Upper lobe of right lung (tissue), 1 donor: ENCODE measurements at regions not wholly inside any gene's neighbourhood (a gene's known extent, or its start where the extent isn't known, plus 50 kb on each side); places are given as distances from the start of the nearest gene placed in this dataset.

Source experiments
- ATAC-seq: fragments of 200-7000 bp; cut with Tn5 transposase; one replicate; pipeline ENCODE4 v1.9.1; 2020; ENCODE audit warnings: mild to moderate bottlenecking, moderate library complexity
- DNase-seq: peaks from one replicate; pipeline ENCODE4 v3.0.0-alpha.2; 2020
- H3K27ac ChIP-seq: fragments of 200-600 bp; one replicate; pipeline ENCODE4 v1.8.0; 2022
- H3K27me3 ChIP-seq: fragments of 200-600 bp; one replicate; pipeline ENCODE4 v1.8.0; 2022; ENCODE audit warnings: mild to moderate bottlenecking
- H3K36me3 ChIP-seq: fragments of 200-600 bp; one replicate; pipeline ENCODE4 v1.8.0; 2022
- H3K4me1 ChIP-seq: fragments of 200-600 bp; one replicate; pipeline ENCODE4 v1.8.0; 2022
- H3K4me3 ChIP-seq: fragments of 200-600 bp; one replicate; pipeline ENCODE4 v1.8.0; 2022; ENCODE audit warnings: mild to moderate bottlenecking
- H3K9me3 ChIP-seq: fragments of 200-600 bp; one replicate; pipeline ENCODE4 v1.8.0; 2022
- intact Hi-C: fragments of 100-400 bp; cut with DNase I; formaldehyde crosslinking; loops from one replicate; pipeline ENCODE4 v1.11.0; 2022
- TF ChIP-seq, protein P1 (sequence below): fragments of 200-600 bp; IDR thresholded peaks from one replicate; pipeline ENCODE4 v1.8.0; 2022; ENCODE audit warnings: antibody characterized with exemption
- donor health status: DM: no; HTN: yes; CAD: no; lungs with severe emphysema.

DNA sequence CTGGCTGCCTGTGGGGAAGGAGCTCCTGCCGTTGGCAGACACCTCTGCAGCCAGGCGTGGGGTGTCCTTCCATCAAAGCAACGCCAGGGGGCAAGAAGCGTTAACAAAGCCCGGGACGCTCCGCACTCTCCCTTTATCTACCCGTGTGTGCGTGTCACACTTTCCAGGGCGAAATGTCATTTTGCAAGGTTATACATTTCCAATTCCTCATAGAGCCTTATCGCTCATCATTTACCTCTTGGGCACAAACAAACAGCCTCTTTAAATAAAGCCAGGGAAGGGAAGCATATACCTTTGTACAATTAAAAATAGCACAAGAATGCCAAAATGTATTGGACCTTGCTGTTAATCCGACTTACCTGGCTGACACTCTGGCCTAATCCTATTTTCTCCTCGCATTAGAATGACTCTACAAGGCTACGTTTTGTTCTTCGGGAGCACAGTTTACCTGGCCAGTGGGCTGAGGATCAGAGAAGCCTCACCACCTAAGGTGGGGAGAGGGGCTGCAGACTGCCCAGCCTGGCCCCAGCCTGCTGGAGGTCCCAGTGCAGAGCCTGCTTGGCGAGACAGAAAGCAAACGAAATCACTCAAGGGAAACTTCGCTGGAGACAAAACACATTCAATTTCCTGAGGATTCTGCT is 77.6 kb upstream of the EN2 start:
- DNase-seq = peak; percentile 82
- intact Hi-C loops = no loop called here
- H3K4me1 ChIP-seq = peaks cover 29% of the 10 kb centered on the region
- peaks cover 97% of the 10 kb centered on the region for H3K27me3 ChIP-seq
- H3K4me3 ChIP-seq = no peak overlapping the region
- no peak overlapping the region for H3K27ac ChIP-seq
- TF ChIP-seq, protein P1, sequence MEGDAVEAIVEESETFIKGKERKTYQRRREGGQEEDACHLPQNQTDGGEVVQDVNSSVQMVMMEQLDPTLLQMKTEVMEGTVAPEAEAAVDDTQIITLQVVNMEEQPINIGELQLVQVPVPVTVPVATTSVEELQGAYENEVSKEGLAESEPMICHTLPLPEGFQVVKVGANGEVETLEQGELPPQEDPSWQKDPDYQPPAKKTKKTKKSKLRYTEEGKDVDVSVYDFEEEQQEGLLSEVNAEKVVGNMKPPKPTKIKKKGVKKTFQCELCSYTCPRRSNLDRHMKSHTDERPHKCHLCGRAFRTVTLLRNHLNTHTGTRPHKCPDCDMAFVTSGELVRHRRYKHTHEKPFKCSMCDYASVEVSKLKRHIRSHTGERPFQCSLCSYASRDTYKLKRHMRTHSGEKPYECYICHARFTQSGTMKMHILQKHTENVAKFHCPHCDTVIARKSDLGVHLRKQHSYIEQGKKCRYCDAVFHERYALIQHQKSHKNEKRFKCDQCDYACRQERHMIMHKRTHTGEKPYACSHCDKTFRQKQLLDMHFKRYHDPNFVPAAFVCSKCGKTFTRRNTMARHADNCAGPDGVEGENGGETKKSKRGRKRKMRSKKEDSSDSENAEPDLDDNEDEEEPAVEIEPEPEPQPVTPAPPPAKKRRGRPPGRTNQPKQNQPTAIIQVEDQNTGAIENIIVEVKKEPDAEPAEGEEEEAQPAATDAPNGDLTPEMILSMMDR = peak; percentile 80
- peak; percentile 84 for ATAC-seq
- no peaks in the 10 kb centered on the region for H3K9me3 ChIP-seq
- H3K36me3 ChIP-seq = no peaks in the 10 kb centered on the region

GRCh38 chr7:155380976-155381851 is 76.7 kb upstream of the EN2 start:
- Histone ChIP-seq H3K27me3 (peaks cover 91% of the 10 kb centered on the region), H3K36me3 (no peaks in the 10 kb centered on the region), H3K4me3 (peak overlapping the region; percentile 14), H3K9me3 (no peaks in the 10 kb centered on the region), H3K4me1 (peaks cover 29% of the 10 kb centered on the region), H3K27ac (no peak overlapping the region)
- DNase-seq = no peak
- TF ChIP-seq, protein P1 = no peak
- no peak for ATAC-seq
- intact Hi-C loops = no loop called here

DNA sequence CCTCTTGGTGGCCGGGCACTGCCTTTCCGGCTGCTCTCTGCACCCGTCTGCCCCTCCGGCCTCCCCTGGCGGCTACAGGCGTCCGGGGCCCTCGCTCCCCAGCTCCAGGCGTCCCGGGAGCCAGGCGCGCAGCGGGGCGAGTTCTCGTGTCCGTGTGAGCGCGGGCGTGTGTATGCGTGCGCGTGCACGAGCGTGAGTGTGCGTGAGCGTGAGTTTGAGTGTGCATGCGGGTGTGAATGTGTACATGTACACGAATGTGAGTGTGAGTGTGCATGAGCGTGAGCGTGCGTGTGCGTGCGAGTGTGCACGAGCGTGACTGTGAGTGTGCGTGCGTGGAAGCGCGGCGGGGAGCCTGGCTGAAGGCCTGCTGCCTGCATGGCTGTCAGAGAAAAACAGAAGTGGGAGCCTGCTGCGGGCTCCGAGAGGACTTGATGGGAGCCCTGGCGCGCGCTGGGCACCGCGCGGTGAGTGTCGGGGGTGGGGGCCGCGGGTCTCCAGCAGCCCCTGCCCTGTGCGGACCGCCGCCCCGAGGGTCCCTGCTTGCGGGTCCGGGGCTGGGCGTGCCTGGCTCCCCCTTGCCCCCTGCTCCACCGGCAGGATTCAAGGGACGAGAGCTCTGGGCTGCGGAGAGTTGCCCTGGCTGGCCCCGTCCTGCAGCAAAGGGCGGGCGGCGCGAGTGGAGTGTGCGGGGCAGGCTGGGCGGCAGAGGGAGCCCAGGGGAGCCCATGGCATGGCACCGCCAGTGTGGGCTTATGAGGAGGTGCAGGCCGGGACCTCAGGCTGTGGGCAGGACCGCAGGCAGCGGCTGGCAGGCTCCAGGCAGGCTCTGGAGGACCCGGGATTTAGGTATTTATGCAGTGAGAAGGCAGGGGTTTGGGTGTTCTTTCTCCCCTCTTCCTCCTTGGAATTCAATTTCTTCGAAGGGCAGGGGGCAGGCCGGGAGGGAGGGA is 75.8 kb upstream of the EN2 start:
- TF ChIP-seq, protein P1 = no peak
- DNase-seq (no peak), ATAC-seq (peak; percentile 6)
- Histone ChIP-seq H3K4me3 (peak overlapping the region; percentile 14), H3K27ac (no peak overlapping the region), H3K27me3 (peaks cover 91% of the 10 kb centered on the region), H3K4me1 (peaks cover 29% of the 10 kb centered on the region), H3K36me3 (no peaks in the 10 kb centered on the region), H3K9me3 (no peaks in the 10 kb centered on the region)
- intact Hi-C loops = no loop called here

- H3K36me3 ChIP-seq = no peaks in the 10 kb centered on the region
- no peak overlapping the region for H3K27ac ChIP-seq
- peaks cover 87% of the 10 kb centered on the region for H3K27me3 ChIP-seq
- H3K4me3 ChIP-seq = no peak overlapping the region
- DNase-seq = no peak
- TF ChIP-seq, protein P1 = no peak
- intact Hi-C loops = no loop called here
- ATAC-seq = no peak
- H3K4me1 ChIP-seq = peaks cover 23% of the 10 kb centered on the region
- H3K9me3 ChIP-seq = no peaks in the 10 kb centered on the region
These were observed 75.1 kb upstream of the EN2 start for GRCh38 chr7:155382802-155383171.

DNA sequence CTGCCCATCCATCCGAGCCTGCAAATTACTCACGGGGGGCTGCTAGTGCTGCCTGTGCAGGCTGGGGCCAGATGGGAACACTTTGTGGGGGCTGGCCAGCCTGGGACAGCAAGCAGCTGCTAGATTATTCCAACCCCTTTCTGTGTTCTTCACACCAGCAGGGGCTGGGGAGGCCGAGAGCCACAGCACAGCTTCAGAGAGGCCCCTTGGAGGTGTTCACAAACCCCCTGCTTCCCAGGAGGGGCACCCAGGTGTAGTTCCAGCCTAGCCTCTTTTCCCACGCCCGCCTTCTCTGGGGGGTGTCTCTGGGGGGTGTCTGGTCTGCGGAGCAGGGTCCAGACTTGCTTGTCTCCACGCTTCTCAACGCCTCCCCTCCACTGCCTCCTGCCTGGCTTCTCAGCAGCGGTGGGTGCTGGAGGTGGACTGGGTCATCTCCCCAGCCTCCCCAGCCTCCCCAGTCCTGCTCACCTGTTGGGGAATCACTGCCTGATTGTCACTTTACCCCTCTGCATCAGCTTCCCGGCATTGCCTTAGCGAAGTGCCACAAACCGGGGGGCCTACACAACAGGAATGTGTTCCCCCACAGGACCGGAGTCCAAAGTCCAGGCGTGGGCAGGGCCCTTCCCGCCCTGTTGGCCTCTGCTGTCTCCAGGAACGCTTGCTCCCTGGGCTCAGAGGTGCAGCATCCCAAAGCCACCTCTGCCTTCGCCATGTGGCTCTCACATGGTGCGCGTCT is 74.0 kb upstream of the EN2 start:
- Histone ChIP-seq H3K36me3 (no peaks in the 10 kb centered on the region), H3K27me3 (peaks cover 83% of the 10 kb centered on the region), H3K4me3 (no peak overlapping the region), H3K27ac (no peak overlapping the region), H3K9me3 (no peaks in the 10 kb centered on the region), H3K4me1 (peaks cover 21% of the 10 kb centered on the region)
- intact Hi-C loops = no loop called here
- ATAC-seq = no peak
- DNase-seq = no peak
- TF ChIP-seq, protein P1 = no peak
